ENCODE measurements at regions not wholly inside any gene's neighbourhood (a gene's known extent, or its start where the extent isn't known, plus 50 kb on each side); places are given as distances from the start of the nearest gene placed in this dataset.

DNA sequence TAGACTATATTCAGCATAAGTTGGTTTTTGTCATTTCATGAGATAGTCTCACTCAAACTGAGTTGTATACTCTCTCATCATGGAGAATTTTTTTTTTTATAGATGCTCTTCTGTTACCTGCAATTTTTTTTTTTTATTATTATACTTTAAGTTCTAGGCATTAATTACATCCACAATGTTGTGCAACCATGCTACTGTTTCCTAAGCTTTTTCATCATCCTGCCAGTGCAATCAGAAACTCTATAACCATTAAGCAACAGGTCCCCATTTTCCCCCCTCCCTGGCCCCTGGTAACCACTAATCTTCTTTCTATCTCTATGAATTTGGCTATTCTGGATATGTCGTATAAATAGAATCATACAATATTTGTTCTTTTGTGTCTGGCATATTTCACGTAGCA is 321.6 kb downstream of the STIM2 start:
- no peak for DNase-seq (ENCODE audit: low read depth, low spot score)

DNA sequence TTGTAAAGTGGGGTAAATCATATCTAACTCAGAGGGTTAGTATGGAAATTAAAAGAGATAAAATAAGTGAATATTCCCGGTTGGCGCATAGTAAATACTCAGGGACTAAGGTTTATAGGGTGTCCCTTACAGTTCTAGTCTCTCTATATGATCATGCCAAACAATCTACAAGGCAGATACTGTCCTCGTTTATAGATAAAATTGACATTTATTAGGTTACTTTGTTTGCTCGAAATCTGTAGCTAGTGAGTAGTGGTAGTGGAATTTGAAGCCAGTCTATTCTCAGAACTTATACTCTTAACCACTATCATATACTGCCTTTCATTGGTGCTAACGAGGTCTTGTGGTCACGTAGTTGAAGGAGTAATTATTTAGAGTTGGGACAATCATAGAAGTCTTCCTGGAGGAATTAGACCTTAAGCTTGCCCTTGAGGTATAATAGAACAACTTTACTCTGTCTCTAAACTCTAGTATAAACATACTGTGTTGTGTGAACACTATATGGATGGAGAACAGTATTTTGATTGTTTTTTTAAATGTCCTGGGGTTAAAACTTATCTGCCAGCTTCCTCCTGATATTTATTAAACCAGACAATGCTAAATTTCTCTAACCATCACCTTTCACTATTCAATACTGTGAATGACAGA is 324.0 kb downstream of the STIM2 start:
- no peak for DNase-seq (ENCODE audit: low read depth, low spot score)

- no peak for DNase-seq (ENCODE audit: low read depth, low spot score)
Measured at GRCh38 chr4:27186710-27187109, 326.1 kb downstream of the STIM2 start.

- peak; percentile 5 for DNase-seq (ENCODE audit: low read depth, low spot score)
Measured at GRCh38 chr4:27187786-27188185, 327.1 kb downstream of the STIM2 start.

GRCh38 chr4:27189683-27190082 is 329.0 kb downstream of the STIM2 start:
- DNase-seq (ENCODE audit: low read depth, low spot score): no peak

- no peak for DNase-seq (ENCODE audit: low read depth, low spot score)
Measured at GRCh38 chr4:27191592-27191991, 331.0 kb downstream of the STIM2 start.

DNA sequence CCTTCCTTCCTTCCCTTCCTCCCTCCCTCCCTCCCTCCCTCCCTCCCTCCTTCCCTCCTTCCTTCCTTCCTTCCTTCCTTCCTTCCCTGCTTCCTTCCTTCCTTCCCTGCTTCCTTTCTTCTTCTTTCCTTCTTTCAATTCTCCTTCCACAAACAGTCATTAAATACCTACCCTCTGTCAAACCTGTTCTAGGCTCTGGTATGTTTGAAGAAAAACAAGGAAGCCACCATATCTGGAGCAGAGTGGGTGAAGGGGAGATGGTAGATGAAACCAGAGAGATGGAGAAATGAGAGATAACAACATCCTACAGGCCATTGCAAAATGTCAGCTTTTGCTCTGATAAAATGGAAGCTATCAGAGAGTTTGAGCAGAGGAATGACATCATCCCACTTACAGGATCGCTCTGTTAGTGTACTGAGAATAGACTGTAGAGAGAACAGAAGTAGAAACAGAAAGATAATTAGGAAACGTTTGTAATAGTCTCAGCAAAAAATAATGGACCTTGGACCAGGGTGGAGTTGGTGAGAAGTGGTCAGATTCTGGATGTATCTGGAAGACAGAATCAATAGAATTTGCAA is 334.0 kb downstream of the STIM2 start:
- DNase-seq (ENCODE audit: low read depth, low spot score): no peak

GRCh38 chr4:27198246-27198645 is 337.6 kb downstream of the STIM2 start:
- DNase-seq (ENCODE audit: low read depth, low spot score): no peak

GRCh38 chr4:27198971-27199370 is 338.3 kb downstream of the STIM2 start:
- no peak for DNase-seq (ENCODE audit: low read depth, low spot score)

GRCh38 chr4:27206009-27206408 is 345.4 kb downstream of the STIM2 start:
- no peak for DNase-seq (ENCODE audit: low read depth, low spot score)

GRCh38 chr4:27210956-27211355 is 350.3 kb downstream of the STIM2 start:
- DNase-seq (ENCODE audit: low read depth, low spot score): no peak

DNA sequence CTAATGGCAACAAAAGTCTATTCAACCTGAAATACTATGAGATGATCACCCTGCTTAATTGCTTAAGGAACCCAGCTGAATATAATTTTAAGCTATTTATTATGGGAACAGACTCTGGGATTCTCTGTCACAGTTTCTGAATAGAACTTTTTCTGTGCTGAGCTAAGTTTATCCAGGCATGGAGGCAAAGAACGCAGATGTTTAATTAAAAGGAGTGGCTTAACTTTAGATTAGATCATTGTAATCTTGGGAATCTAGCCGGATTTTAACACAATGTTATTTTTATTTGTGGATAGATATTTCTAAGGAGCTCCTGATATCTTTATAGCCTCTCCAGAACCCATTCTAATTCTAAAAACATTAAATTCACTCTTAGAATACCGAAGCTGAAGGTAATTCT is 353.4 kb downstream of the STIM2 start:
- DNase-seq (ENCODE audit: low read depth, low spot score): no peak

DNA sequence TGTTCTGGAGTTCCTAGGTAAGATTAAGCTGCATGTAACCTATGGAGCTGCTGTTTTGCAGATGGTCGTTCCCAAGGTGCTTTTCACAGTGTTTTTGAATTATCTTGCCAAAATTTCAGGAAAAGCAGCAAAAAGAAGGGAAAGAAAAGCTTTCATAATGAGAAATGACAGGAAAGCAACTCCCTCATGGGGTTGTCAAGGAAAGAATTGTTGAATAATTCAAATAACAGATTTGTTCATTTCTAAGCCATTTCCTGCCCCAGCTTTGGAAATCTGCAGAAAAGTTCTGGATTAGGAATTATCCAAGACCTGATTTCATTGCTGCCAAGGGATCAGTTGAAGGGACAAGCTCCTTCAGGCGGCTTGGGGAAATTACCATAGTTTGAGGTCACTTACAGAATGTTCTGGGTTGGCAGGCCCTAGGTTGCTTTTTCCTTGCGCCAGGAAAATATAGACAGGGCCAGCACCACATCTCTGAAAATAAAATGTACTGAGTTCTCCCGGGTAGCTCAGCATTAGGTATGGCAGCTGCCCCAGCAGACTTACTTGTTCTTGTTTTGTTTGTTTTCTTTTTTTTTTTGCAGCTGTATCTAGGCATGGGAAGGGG is 354.7 kb downstream of the STIM2 start:
- DNase-seq (ENCODE audit: low read depth, low spot score): no peak

GRCh38 chr4:27217261-27217769 is 356.7 kb downstream of the STIM2 start:
- no peak for DNase-seq (ENCODE audit: low read depth, low spot score)

DNA sequence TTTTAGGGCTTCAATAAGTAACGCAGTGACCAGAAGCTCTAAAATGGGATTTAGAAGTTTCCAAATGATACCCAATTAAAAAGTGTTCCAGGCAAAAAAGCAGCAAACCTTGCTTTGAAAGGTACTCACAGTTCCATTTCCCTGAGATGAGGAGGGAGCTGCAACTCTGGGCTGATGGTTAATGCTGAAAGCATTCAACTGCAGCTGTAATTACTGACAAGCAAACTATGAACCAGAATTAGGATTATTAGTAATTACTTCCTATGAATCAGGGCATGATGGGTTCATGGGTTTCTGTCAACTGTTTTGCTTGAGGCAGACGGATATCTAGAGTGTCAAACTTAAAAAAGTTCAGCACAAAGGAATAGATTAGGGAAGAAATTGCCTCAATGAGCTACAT is 357.4 kb downstream of the STIM2 start:
- no peak for DNase-seq (ENCODE audit: low read depth, low spot score)

DNA sequence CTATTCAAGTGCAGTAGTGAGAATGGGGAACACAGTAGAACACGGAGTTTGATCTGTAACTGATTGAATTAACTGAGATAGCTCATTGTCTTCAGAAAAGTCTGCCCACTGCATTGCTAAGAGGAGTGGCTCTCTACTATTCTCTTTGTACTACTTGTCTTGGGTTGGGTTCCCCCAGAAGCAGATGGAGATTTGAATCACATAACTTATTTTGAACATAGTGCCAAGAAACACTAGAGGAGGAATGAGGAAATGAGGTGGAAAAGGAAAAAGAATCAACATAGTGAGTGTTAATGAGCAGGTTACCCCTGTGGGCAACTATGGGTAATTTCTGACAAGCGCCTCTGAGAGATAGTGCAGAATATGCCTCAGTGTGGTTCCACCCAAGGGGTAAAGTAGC is 362.7 kb downstream of the STIM2 start:
- DNase-seq (ENCODE audit: low read depth, low spot score): no peak

GRCh38 chr4:27233531-27233930 is 372.9 kb downstream of the STIM2 start:
- DNase-seq (ENCODE audit: low read depth, low spot score): no peak

GRCh38 chr4:27234306-27234899 is 373.8 kb downstream of the STIM2 start:
- no peak for DNase-seq (ENCODE audit: low read depth, low spot score)

- no peak for DNase-seq (ENCODE audit: low read depth, low spot score)
Measured at GRCh38 chr4:27239641-27240040, 379.0 kb downstream of the STIM2 start.

GRCh38 chr4:27242217-27242616 is 381.6 kb downstream of the STIM2 start:
- no peak for DNase-seq (ENCODE audit: low read depth, low spot score)

- no peak for DNase-seq (ENCODE audit: low read depth, low spot score)
Measured at GRCh38 chr4:27245216-27245615, 384.6 kb downstream of the STIM2 start.

DNA sequence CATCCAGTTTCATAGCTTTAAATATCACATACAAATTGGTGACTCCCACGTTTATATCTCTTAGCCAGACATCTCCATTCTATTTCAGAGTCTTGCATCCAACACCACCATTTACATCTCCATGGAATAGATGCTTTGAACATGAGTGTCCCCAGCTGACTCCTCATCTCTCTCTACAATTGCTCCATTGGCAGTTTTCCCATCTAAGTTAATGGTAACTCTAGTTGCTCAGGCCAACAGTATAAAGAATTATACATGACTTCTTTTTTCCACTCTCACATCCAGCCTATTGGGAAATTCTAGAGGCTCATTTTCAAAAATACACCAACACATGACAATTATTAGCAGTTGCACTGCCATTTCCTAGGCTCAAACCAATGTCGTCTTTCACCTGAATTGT is 388.2 kb downstream of the STIM2 start:
- DNase-seq (ENCODE audit: low read depth, low spot score): no peak

- no peak for DNase-seq (ENCODE audit: low read depth, low spot score)
Measured at GRCh38 chr4:27251771-27252170, 391.1 kb downstream of the STIM2 start.
